ENCODE measurements at regions not wholly inside any gene's neighbourhood (a gene's known extent, or its start where the extent isn't known, plus 50 kb on each side); places are given as distances from the start of the nearest gene placed in this dataset.
"Not testable (repeated sequence)": the region's sequence is repeated elsewhere in the genome, so short reads cannot be mapped to it uniquely, and the experiment has no call there.

DNA sequence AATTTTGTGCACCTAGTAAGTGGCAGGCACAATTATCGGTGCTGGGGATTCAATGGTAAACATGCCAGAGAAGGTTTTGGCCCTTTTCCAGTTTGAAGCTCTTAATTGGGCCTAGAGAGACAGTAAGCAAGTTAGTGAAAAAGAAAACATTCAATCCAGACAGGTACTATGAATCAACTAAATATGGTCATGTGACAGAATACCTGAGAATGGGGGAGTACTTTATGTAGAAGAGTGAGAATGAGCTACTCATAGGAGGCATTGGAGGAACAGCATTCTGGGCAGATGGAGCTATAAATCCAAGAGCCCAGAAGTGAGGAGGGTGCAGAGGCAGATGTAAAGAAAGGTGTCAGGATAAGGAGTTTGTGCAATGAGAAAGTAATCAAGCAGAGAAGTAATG lies 1017.9 kb downstream of the ADGRL2 start:
- DNase-seq (ENCODE audit: low read depth), result no peak

DNA sequence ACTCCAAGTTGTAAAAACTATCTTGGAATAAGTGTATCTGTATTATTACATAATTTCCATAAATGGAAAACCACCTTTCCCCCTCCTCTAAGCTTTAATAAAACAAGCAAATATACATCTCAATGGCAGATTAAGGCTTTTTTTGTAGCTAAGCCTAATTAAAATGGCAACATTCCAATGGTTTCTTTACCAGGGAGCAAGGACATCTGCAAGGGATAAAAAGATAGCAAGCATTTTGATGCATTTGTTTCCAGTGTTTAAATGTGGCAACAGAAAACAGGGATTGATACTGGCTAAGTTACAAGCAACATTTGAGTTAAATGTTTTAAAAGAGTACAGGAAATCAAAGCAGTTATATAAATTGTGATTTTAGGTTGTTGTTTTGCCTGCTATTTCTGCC lies 1012.7 kb downstream of the ADGRL2 start:
- DNase-seq (ENCODE audit: low read depth), result no peak

- no peak for DNase-seq (ENCODE audit: low read depth)
These were observed 1009.9 kb downstream of the ADGRL2 start for GRCh38 chr1:82810601-82811000.

DNA sequence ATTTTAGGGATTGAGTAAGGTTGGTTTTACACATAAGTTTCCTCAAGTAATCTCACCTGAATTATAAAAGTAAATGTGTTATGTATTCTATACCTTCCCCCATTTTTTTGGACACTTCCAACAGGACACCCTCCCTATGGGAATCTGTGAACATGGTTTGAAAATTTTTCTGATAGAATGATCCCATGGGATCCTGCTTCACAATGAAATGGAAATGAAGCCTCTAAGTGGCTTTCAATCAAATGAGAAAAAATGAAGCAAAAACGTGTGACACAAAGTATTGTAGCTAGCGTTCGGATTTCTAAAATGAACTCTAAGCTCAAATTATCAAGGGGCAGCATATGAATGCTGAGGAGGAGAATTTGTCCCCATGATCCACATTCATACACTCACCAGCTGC lies 1006.8 kb downstream of the ADGRL2 start:
- DNase-seq (ENCODE audit: low read depth), result no peak

GRCh38 chr1:82806133-82806532 lies 1005.4 kb downstream of the ADGRL2 start:
- no peak for DNase-seq (ENCODE audit: low read depth)

GRCh38 chr1:82801176-82801575 lies 1000.4 kb downstream of the ADGRL2 start:
- no peak for DNase-seq (ENCODE audit: low read depth)

DNA sequence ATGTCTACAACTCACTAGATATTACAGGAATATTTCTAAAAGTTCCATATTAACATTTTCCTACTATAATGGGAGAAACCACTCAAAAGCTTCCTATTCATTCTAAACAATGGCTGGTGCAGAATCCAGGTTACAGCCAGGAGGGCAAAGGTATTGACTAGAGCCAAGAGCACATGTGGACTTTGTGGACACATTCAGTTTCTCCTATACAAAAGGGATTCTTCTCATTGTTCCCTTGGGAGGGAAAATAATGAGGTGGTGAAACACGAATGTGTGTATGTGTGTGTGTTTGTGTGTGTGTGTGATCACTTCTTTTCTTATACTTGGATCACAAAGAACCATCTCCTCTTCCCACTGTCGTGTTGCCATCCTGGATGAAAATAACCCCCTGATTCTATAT lies 1000.0 kb downstream of the ADGRL2 start:
- no peak for DNase-seq (ENCODE audit: low read depth)

GRCh38 chr1:82799261-82799660 lies 998.5 kb downstream of the ADGRL2 start:
- no peak for DNase-seq (ENCODE audit: low read depth)

- no peak for DNase-seq (ENCODE audit: low read depth)
These were observed 994.9 kb downstream of the ADGRL2 start for GRCh38 chr1:82795508-82796149.

GRCh38 chr1:82792151-82792550 lies 991.4 kb downstream of the ADGRL2 start:
- no peak for DNase-seq (ENCODE audit: low read depth)

GRCh38 chr1:82790556-82790955 lies 989.8 kb downstream of the ADGRL2 start:
- no peak for DNase-seq (ENCODE audit: low read depth)

DNA sequence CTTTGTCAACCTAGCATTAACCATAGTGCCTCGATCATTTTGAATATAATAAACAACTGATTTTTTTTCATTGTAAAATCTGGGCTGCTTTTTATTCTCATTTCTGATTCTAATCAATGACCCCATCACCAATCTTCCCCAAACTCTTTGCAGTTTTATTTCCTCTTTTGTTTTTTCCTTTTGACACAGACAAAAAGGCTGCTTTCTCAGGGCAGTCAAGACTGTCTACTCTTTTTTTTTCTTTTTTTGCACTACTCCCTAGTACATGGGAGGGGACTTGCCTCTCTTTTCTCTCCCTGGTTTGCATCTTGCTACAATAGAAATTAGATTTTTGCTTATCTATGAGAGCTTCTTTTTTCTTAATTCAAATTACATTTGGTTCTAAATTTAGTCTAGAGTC lies 987.9 kb downstream of the ADGRL2 start:
- no peak for DNase-seq (ENCODE audit: low read depth)

DNA sequence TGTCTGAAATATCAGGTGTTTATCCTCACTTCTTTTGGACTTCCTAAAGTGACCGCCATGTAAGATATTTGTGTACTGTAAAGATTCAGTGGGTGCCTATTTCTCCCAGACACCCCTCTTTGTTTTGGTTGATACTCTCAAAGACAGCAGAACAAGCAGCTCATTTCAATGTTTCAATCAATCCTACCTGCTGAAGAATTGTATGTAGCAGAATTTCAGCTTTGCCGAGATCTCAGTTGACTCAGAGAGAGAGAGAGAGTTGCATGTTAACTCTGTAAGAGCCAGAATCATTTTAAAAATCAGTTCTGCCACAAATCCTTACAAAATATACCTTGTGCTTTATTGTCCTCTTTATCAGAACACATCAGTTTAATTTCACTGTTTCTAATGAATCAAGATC lies 987.3 kb downstream of the ADGRL2 start:
- DNase-seq (ENCODE audit: low read depth), result no peak

DNA sequence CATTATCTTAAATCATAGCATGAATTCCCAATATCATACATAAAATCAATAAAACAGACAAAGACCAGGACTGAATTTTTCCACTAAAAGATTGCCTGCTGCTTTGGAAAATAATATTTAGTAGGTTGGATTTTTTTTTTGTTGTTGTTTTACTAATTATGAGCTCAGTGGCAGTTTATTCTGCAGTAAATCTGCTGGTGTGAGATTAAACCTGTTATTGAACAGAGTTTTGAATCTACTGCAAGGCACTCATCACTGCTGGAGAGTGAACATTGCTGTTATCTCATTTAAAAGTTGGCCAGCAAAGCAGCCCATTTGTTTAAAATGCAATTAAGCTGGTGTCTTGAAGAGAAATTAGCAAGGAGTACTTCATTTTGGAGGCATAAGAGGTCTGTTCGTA lies 986.1 kb downstream of the ADGRL2 start:
- DNase-seq (ENCODE audit: low read depth), result no peak

GRCh38 chr1:82785268-82785790 lies 984.6 kb downstream of the ADGRL2 start:
- no peak for DNase-seq (ENCODE audit: low read depth)

- DNase-seq (ENCODE audit: low read depth), result no peak
These were observed 982.3 kb downstream of the ADGRL2 start for GRCh38 chr1:82783044-82783443.

GRCh38 chr1:82782599-82782998 lies 981.9 kb downstream of the ADGRL2 start:
- no peak for DNase-seq (ENCODE audit: low read depth)

DNA sequence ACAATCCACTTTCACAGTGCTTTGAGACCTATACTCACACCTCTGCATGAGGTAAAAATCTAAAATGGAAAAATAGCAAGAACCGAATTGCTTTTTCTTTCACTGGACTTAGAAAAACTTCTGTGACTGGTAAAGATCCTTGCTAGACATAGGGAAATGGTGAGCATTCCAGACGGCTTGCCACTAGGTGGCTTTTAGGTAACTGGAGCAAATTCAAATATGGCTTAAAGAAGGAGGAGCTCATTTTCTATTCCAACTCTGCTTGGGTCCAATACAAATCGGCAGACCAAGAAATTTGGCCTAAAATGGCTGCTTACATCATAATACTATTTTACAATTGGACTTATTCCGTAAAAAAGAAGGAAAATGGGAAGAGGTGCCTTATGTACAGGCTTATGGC lies 977.9 kb downstream of the ADGRL2 start:
- DNase-seq (ENCODE audit: low read depth), result no peak

DNA sequence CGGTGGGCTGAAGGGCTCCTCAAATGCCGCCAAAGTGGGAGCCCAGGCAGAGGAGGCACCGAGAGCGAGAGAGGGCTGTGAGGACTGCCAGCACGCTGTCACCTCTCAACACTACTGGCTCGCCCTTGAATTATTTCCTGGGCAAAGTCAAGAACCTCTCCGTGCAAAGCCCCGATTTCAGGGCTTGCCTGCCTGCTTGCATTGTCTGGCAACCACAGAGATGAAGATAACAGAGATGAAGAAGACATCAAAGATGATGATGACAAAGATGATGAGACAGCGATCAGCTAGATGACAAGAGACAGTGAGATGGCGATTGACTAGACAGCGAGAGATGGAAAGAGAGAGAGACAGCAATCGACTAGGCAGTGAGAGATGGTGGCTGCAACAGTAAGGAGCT lies 976.5 kb downstream of the ADGRL2 start:
- no peak for DNase-seq (ENCODE audit: low read depth)

DNA sequence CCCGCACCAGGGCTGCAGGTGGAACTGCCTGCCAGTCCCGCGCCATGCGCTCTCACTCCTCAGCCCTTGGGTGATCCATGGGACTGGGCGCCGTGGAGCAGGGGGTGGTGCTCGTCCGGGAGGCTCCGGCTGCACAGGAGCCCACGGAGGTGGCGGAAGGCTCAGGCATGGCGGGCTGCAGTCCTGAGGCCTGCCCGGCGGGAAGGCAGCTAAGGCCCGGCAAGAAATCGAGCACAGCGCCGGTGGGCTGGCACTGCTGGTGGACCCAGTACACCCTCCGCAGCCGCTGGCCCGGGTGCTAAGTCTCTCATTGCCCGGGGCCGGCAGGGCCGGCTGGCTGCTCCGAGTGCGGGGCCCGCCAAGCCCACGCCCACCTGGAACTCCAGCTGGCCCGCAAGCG lies 976.0 kb downstream of the ADGRL2 start:
- not testable (repeated sequence) for DNase-seq (ENCODE audit: low read depth)

GRCh38 chr1:82775406-82776000 lies 974.8 kb downstream of the ADGRL2 start:
- DNase-seq (ENCODE audit: low read depth), result no peak

DNA sequence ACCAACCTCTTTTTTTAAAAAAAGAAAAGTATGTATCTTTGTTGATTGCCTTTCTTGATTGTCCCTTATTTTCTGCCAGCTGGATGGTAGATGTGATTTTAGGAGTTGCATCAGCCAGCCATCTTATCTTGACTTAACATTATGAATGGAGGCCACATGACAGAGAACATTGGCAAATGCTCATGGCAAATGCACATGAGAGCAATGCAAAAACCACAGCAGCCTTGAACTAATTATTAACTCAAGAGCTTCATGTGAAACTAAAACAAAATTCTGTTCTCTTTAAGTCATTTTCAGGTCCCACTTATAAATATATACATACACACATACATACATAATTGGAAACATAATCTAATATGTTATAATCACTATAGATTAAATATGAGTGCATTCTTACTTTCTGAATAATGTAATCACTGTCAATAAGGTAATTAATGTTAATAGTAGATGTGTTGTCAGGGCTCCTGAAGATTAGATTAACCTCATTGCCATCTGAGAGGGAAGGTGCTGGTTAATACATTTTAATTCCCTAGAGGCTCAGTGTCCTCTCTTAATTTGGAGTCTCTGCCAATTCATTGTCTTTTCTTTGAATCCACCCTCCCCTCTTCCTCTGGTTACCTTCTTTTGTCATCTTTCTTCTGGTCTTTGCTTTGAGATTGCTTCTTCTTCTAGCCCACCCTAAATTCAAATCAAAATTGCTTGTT lies 962.2 kb downstream of the ADGRL2 start:
- no peak for DNase-seq (ENCODE audit: low read depth)

DNA sequence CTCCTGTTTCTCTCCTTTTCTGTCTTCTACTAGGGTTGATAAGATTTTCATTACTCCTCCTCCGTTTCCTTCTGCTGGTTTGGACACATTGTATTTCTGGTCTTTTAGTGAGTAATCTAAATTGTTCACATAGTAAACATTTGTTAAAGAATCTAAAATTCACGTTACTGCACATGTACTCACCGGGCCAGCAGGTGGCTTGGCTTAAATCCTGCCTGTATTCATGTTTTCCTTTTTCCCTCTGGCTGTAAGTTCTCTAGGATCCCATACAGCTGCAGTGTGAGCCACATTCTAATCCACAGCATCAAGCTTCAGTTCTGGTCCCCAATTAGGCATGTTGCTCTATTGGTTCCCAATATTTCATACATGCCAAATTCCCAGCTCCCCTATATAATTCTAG lies 958.3 kb downstream of the ADGRL2 start:
- no peak for DNase-seq (ENCODE audit: low read depth)

All from HS-27A (cell line).